ENCODE measurements at regions not wholly inside any gene's neighbourhood (a gene's known extent, or its start where the extent isn't known, plus 50 kb on each side); places are given as distances from the start of the nearest gene placed in this dataset.

DNA sequence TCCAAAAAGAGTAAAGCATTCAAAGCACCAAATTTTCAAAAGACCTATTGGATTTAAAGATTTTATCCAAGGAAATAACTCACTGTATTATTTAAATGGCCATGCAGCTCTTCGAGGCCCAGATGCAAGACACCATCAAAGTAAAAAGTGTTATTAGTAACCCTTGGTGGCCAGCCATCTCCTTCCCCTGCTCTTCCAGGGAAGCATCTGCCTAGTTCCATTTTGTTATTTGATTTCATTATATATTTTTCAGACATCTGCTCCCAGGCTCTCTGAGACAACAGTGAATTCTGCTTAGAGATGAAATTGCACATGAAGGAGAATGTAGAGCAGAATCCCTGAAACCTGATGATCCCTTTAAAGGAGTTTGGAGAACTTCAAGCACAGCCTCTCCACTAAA is 252.3 kb upstream of the TBX18 start:
- no peak for TF ChIP-seq CTCF (IDR thresholded peaks at IDR 0.05; ENCODE audit: insufficient read depth, low read length, poor library complexity, severe bottlenecking)
- TF ChIP-seq EZH2phosphoT487 (conservative IDR thresholded peaks at IDR 0.05; ENCODE audit: low read length), result no peak
